GM13977 (cell line): ENCODE measurements at regions not wholly inside any gene's neighbourhood (a gene's known extent, or its start where the extent isn't known, plus 50 kb on each side); places are given as distances from the start of the nearest gene placed in this dataset.

ENCODE experiments used
- DNase-seq: peaks from one replicate; pipeline ENCODE4 v3.0.0; 2012; ENCODE audit warnings: low spot score
- in situ Hi-C: fragments of 300-500 bp; cut with MboI; formaldehyde crosslinking; loops from one replicate; pipeline ENCODE4 v1.12.0; 2022; ENCODE audit warnings: low sequenced_read_pairs, low pct_unique_long_range_greater_than_20kb, mixed read lengths, inconsistent platforms; ENCODE audit not compliant: unreplicated experiment
- TF ChIP-seq, protein P1 (sequence below): IDR thresholded peaks from 2 replicates; pipeline ENCODE4 v1.5.1; 2012; ENCODE audit warnings: mild to moderate bottlenecking, control low read depth; ENCODE audit not compliant: insufficient read depth; ENCODE audit errors: extremely low read depth, missing control alignments

DNA sequence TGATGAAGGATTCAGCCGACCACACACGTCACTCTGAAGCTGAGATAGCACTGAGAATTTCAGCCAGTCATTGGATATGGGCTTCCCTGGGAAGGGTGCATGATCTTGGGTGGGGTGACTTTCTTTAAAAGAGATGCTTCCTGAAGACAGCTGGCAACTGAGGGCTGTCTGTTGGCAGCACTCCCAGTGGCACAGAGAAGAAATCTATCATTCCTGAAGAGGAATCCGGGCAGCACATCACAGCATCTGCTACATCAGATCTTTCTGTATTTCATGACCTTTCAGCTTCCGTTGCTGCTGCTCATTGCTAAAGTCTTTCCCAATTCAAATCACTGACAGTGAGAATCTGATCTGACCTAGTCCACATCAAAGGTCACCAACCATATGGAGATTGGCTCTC lies 193.8 kb upstream of the RBPJ start:
- TF ChIP-seq, protein P1, sequence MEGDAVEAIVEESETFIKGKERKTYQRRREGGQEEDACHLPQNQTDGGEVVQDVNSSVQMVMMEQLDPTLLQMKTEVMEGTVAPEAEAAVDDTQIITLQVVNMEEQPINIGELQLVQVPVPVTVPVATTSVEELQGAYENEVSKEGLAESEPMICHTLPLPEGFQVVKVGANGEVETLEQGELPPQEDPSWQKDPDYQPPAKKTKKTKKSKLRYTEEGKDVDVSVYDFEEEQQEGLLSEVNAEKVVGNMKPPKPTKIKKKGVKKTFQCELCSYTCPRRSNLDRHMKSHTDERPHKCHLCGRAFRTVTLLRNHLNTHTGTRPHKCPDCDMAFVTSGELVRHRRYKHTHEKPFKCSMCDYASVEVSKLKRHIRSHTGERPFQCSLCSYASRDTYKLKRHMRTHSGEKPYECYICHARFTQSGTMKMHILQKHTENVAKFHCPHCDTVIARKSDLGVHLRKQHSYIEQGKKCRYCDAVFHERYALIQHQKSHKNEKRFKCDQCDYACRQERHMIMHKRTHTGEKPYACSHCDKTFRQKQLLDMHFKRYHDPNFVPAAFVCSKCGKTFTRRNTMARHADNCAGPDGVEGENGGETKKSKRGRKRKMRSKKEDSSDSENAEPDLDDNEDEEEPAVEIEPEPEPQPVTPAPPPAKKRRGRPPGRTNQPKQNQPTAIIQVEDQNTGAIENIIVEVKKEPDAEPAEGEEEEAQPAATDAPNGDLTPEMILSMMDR = no peak
- in situ Hi-C loops = no loop called here
- no peak for DNase-seq

DNA sequence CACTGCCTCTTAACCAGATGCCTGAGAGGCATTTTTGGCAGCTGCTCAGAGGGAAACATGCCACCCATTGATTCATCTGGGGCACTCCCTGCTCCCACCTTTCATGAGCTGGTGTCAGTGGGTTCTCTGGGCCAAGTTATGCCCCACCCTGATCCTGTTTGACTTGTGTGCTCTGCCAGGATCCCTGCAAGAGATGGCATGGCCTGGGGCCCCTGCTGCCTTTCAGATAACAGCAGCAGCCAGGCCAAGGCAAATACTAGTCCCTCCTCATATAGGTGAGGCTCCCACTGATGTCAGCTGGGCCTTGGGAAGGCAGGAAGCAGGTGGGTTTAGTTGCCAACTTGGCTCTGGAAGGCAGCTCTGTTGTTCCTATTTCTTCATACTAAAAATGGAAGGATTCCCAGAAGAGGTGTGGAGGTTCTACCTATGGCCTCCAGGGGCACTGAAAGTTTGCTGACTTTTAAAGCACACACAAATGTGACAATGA lies 192.9 kb upstream of the RBPJ start:
- DNase-seq = no peak
- in situ Hi-C loops = no loop called here
- TF ChIP-seq, protein P1 = no peak

DNA sequence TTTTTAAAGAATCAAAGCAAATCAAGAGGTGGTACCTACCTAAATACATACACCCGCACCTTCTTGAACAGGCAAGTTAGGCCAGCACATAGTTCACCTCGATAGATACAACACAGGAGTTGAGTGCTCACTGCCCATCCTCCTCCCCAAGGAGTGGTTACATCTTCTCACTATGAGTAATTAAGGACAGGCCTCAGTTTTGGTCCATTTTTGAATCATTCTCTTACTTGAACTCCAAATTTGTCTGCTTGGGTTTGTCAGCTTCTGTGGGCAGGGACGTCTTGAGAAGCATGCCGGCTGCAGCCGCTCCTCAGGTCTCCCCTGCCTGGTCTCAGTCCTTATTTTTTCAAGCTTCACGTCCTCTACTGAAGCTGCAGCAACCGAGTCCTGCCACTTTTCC lies 190.6 kb upstream of the RBPJ start:
- peak; percentile 53 for DNase-seq
- in situ Hi-C loops = no loop called here
- TF ChIP-seq, protein P1 = no peak

DNA sequence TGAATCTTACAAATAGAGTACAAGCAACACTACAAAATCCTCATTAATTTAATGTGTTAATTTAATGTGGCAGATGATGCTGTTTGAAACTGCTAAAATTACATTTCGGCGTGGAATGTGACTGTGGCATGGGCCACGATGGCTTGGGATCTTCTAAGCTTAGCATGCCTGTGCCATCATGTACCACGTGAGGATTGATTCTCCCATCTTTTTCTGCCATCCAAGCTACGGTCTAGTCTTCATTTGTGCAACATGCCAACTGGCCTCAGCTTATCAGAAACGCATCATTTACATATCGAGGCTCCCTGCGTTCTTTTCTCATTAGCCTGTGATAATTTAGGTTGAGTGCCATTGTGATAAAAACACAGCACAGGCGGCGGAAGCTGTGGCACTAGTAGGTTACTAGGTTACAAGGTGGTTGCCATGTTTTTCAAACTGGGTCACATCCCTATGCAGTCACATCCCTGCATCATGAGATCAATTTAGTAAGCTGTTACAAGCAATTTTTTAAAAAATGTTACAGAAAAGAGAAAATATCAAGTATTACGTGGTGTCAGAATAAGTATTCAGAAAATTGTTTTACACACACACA lies 189.9 kb upstream of the RBPJ start:
- DNase-seq = no peak
- in situ Hi-C loops = no loop called here
- TF ChIP-seq, protein P1 = no peak

DNA sequence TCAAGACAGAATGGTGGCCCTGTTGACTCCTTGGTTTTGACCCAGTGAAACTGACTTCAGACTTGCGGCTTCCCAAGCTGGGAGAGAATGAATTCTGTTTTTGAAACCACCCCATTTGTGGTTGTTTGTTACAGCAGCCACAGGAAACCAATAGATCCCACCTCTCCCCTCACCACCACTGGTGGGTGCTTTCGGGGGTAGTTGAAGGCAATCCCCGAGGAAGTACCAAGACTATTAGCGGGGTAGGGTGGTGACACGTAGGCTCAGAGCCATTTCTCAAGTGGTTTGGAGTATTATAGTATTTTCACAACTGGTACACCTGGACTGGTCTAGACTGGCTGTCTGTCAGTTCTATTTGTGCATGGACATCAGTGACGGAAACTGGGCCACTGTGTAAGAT lies 189.1 kb upstream of the RBPJ start:
- peak; percentile 38 for DNase-seq
- TF ChIP-seq, protein P1 = no peak
- in situ Hi-C loops = no loop called here

DNA sequence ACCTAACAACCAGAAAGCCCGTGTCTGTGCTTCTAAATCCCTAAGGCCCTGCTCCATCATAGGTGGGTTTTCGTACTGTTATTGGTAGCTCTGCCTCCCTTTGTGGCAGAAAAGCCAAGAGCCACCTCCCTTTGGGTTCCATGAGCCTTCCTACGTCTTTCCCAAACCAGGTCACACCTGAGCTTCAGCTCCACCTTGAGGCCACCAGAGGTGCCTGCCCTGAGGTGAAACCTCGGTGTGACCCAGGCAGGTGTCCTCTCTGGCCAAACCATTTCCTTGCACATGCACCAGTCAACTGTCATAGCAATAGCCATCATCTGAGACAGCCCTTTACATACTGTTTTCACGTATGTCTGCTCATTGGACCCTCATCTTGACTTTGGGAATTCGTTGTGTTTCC lies 188.0 kb upstream of the RBPJ start:
- no peak for DNase-seq
- TF ChIP-seq, protein P1 = peak; percentile 66
- in situ Hi-C loops = no loop called here
